OCI-LY3 (cell line): ENCODE measurements at regions not wholly inside any gene's neighbourhood (a gene's known extent, or its start where the extent isn't known, plus 50 kb on each side); places are given as distances from the start of the nearest gene placed in this dataset.

Experiments used
- H2AFZ ChIP-seq: fragments of 200-600, 300-600 bp; shearing (Covaris generic); 2 replicates; pipeline ENCODE4 v1.6.0; 2014; ENCODE audit warnings: antibody characterized with exemption, low read depth, low read length
- H3K27ac ChIP-seq: fragments of 200-600, 300-600 bp; sonication (generic); 2 replicates; pipeline ENCODE4 v1.5.1; 2014; ENCODE audit warnings: mild to moderate bottlenecking, low read length, moderate library complexity, mixed read lengths
- H3K27me3 ChIP-seq: fragments of 200-600, 300-600 bp; sonication (generic); 2 replicates; pipeline ENCODE4 v1.6.1; 2014; ENCODE audit warnings: low read depth, low read length, mixed read lengths
- H3K36me3 ChIP-seq: fragments of 200-600, 300-600 bp; sonication (generic); replicated peaks from 2 replicates; pipeline ENCODE3; 2014; ENCODE audit warnings: low read depth, low read length, mixed read lengths
- H3K4me1 ChIP-seq: fragments of 300-600, 200-600 bp; sonication (generic); 2 replicates; pipeline ENCODE4 v1.6.1; 2014; ENCODE audit warnings: low read length, mixed read lengths
- H3K4me2 ChIP-seq: fragments of 200-600, 300-600 bp; sonication (generic); 2 replicates; pipeline ENCODE4 v1.6.1; 2014; ENCODE audit warnings: low read length, mixed read lengths
- H3K4me3 ChIP-seq: fragments of 300-600, 200-600 bp; sonication (generic); 2 replicates; pipeline ENCODE4 v1.5.1; 2014; ENCODE audit warnings: antibody characterized with exemption, mild to moderate bottlenecking, low read length, moderate library complexity
- H3K79me2 ChIP-seq: fragments of 300-600, 200-600 bp; shearing (Covaris generic); 2 replicates; pipeline ENCODE4 v1.6.1; 2014; ENCODE audit warnings: mild to moderate bottlenecking, low read length, mixed read lengths
- H3K9ac ChIP-seq: fragments of 300-600, 200-600 bp; shearing (Covaris generic); 2 replicates; pipeline ENCODE4 v1.6.0; 2014; ENCODE audit warnings: mild to moderate bottlenecking, low read length, moderate library complexity
- H3K9me3 ChIP-seq: fragments of 200-600, 300-600 bp; shearing (Covaris generic); 2 replicates; pipeline ENCODE4 v1.6.1; 2014; ENCODE audit warnings: low read length, mixed read lengths; ENCODE audit not compliant: insufficient read depth
- H4K20me1 ChIP-seq: fragments of 200-600, 300-600 bp; sonication (generic); 2 replicates; pipeline ENCODE4 v1.6.1; 2016; ENCODE audit warnings: low read length, mixed read lengths; ENCODE audit not compliant: insufficient read depth
- EZH2phosphoT487 ChIP-seq: fragments of 200-600 bp; shearing (Covaris generic); IDR thresholded peaks from 2 replicates; pipeline ENCODE4 v1.6.1; 2018; ENCODE audit warnings: antibody characterized with exemption, mixed run types, low read depth
- TF ChIP-seq, protein P1 (sequence below): fragments of 200-600, 300-600 bp; sonication (generic); IDR thresholded peaks from 2 replicates; pipeline ENCODE4 v1.5.1; 2014; ENCODE audit warnings: antibody characterized with exemption, low read length, low read depth

DNA sequence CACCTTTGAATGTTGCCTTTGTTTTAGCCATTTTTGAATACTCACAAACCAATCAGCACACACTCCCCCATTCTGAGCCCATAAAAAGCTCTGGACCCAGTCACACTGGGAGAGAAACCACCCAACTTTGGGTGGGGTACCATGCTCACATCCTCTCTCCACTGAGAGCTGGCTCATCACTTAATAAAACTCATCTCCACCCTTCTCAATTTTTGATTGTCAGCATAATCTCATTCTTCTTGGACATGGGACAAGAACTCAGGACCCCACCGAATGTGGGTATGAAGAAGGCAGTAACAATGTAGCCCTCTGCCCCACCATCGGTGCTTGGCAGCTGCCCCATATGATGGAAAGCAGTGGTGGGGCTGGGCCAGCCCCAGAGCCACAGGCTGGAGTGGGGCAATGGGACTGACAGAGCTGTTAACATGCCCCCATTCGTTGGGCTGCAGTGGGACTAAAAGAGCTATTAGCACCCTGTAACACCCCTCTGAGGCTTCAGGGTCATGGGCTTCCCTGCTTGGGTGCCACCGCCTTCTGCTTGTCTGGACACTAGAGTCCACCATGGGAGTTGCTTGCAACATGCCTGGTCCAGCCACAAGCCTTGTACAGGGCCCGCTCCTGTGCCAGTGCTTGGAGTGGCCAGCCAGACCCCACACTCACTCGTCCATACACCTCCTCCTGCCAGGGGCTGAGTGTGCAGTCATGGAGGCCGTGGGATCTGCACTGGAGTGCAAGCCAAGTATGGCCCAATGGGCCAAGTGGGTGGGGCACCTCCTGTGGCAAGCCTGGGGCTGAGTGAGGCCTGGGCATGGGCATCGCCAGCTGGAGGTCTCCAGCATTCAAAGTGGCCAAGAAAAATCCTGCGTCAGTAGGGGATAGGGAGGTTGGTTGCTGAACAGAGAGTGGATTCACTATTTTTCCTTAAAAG lies 471.1 kb downstream of the TBC1D22A start:
- no peaks in the 10 kb centered on the region for H3K4me1 ChIP-seq
- H4K20me1 ChIP-seq = no peaks in the 10 kb centered on the region
- no peaks in the 10 kb centered on the region for H3K36me3 ChIP-seq
- no peaks in the 10 kb centered on the region for H3K79me2 ChIP-seq
- no peak overlapping the region for H2AFZ ChIP-seq
- H3K9ac ChIP-seq = no peak overlapping the region
- H3K4me3 ChIP-seq = no peak overlapping the region
- H3K27ac ChIP-seq = no peak overlapping the region
- H3K27me3 ChIP-seq = peaks cover 12% of the 10 kb centered on the region
- TF ChIP-seq, protein P1, sequence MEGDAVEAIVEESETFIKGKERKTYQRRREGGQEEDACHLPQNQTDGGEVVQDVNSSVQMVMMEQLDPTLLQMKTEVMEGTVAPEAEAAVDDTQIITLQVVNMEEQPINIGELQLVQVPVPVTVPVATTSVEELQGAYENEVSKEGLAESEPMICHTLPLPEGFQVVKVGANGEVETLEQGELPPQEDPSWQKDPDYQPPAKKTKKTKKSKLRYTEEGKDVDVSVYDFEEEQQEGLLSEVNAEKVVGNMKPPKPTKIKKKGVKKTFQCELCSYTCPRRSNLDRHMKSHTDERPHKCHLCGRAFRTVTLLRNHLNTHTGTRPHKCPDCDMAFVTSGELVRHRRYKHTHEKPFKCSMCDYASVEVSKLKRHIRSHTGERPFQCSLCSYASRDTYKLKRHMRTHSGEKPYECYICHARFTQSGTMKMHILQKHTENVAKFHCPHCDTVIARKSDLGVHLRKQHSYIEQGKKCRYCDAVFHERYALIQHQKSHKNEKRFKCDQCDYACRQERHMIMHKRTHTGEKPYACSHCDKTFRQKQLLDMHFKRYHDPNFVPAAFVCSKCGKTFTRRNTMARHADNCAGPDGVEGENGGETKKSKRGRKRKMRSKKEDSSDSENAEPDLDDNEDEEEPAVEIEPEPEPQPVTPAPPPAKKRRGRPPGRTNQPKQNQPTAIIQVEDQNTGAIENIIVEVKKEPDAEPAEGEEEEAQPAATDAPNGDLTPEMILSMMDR = no peak
- no peak for TF ChIP-seq EZH2phosphoT487
- no peak overlapping the region for H3K4me2 ChIP-seq
- H3K9me3 ChIP-seq = peaks cover 15% of the 10 kb centered on the region; the same call in 1 of the 2 replicates

DNA sequence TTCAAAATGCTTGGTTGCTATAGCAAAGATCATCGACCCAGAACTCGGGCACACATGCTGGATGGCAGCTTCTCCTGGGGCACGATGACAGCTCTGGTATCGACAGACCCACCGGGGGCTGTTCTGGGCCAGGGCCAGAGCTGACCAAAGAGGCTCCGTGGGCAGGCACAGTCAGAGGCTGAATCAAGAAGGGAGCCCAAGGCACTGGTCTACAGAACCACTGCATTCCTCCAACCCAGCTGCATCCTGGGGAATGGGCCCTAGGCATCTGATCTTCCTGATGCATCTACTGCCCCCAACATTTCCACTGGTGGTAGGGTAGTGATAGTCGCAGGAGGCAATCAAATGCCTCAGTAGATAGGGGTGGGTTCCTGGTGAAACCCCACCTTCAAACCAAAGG lies 470.3 kb downstream of the TBC1D22A start:
- H3K36me3 ChIP-seq = no peaks in the 10 kb centered on the region
- no peak overlapping the region for H2AFZ ChIP-seq
- peaks cover 15% of the 10 kb centered on the region; the same call in 1 of the 2 replicates for H3K9me3 ChIP-seq
- H3K79me2 ChIP-seq = no peaks in the 10 kb centered on the region
- H3K27ac ChIP-seq = no peak overlapping the region
- H4K20me1 ChIP-seq = no peaks in the 10 kb centered on the region
- H3K4me1 ChIP-seq = no peaks in the 10 kb centered on the region
- no peak overlapping the region for H3K4me2 ChIP-seq
- peaks cover 12% of the 10 kb centered on the region for H3K27me3 ChIP-seq
- TF ChIP-seq, protein P1 = no peak
- no peak for TF ChIP-seq EZH2phosphoT487
- H3K9ac ChIP-seq = no peak overlapping the region
- no peak overlapping the region for H3K4me3 ChIP-seq

DNA sequence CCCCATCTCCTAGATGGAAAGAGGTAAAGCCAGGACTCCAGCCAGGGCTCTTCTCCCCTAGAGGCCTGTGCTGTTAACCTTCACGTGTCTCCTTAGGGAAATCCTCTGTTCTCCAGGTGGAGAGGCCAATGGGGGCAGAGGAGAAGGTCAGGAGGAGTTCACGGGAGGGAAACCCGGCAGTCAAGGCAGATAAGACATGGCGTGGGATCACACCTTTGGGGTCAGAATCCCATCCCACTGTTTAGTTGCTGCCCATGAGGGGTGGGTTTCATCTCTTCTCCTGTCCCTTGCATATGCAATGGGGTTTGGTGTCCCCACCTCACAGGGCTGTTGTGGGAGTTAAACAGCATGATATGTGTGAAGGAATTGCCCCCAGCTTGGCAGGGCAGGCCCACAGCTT lies 469.7 kb downstream of the TBC1D22A start:
- Histone ChIP-seq H3K4me2 (no peak overlapping the region), H3K79me2 (no peaks in the 10 kb centered on the region), H3K9me3 (peaks cover 15% of the 10 kb centered on the region; the same call in 1 of the 2 replicates), H3K36me3 (no peaks in the 10 kb centered on the region), H3K4me1 (no peaks in the 10 kb centered on the region), H3K9ac (no peak overlapping the region), H3K27me3 (peaks cover 12% of the 10 kb centered on the region), H3K4me3 (no peak overlapping the region), H4K20me1 (no peaks in the 10 kb centered on the region), H2AFZ (no peak overlapping the region), H3K27ac (no peak overlapping the region)
- TF ChIP-seq, protein P1 = no peak
- no peak for TF ChIP-seq EZH2phosphoT487

DNA sequence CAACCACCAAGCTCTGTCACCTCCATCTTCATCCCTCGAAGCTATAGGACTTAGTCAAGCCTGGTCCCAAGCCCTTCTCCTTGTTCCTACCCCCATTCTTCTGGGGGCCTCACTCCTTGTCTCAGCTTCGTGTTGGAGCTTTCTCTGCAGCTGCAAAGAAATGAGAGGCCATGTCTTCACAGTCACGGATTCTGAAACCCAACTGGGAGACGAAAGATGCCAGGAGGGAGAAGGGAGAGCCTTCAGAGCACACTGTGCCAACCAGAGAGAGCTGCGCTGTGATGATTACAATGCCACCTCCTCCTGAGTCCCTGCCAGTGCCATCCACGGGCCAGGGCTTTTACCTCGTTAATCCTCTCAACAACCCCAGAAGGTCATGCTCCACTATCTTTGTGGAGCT lies 469.3 kb downstream of the TBC1D22A start:
- TF ChIP-seq, protein P1 = no peak
- no peak for TF ChIP-seq EZH2phosphoT487

More for the DNA sequence above, 469.3 kb downstream of the TBC1D22A start:
- Histone ChIP-seq H2AFZ (no peak overlapping the region), H4K20me1 (no peaks in the 10 kb centered on the region), H3K9me3 (peaks cover 15% of the 10 kb centered on the region; the same call in 1 of the 2 replicates), H3K4me3 (no peak overlapping the region), H3K27me3 (peaks cover 12% of the 10 kb centered on the region), H3K4me2 (no peak overlapping the region), H3K4me1 (no peaks in the 10 kb centered on the region), H3K79me2 (no peaks in the 10 kb centered on the region), H3K9ac (no peak overlapping the region), H3K27ac (no peak overlapping the region), H3K36me3 (no peaks in the 10 kb centered on the region)
